NCI-H82 (cell line): ENCODE measurements at regions not wholly inside any gene's neighbourhood (a gene's known extent, or its start where the extent isn't known, plus 50 kb on each side); places are given as distances from the start of the nearest gene placed in this dataset.

Experiments used
- DNase-seq: peaks from one replicate; lab custom pipeline; 2025; lab: John Stamatoyannopoulos, UW

DNA sequence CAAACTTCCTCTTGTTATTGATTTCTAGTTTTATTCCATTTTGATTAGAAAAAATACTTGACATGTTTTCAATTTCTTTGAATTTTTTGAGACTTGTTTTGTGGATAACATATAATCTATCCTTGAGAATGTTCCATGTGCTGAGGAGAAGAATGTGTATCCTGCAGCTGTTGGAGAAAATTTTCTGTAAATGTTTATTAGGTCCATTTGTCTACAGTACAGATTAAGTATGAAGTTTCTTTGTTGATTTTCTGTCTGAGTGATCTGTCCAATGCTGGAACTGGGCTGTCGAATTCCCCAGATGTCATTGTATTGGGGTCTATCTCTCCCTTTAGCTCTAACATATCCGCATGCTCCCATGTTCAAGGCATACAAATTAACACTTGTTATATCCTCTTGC, 251.2 kb downstream of the CSNK1G3 start:
- DNase-seq = no peak

DNA sequence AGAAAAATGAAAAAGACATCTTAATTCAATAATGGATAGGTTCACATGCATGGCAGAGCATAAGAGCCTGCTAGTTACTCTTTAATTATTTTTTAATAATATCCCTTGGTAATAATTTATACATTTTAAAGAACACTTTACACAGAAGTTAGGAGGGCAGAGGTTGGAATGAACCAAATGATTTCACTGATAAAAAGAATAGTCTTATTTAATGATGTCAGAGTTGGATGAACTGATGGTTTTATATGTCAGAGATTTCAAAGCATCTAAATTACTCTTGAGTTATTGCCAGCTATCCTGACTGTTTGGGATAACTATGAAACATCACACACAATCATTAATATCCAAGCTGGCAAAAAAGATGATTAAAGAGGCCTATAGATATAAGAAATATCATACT, 244.8 kb downstream of the CSNK1G3 start:
- DNase-seq = no peak

DNA sequence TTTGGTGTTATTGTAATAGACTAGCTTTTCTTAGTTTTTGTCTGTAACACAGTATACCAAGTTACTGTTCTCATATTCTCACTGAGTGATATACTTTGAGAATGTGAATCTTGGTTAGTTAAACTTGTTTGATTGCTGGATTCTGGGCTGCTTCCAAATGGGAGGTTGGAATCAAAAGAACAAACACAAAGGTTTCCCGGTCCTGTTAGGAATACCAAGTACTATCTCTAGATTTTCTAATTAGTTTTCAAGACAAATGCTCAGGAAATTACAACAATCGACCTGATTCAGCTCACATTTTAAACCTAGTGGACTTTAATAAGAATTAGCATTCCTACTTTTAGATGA, 244.3 kb downstream of the CSNK1G3 start:
- DNase-seq = no peak

DNA sequence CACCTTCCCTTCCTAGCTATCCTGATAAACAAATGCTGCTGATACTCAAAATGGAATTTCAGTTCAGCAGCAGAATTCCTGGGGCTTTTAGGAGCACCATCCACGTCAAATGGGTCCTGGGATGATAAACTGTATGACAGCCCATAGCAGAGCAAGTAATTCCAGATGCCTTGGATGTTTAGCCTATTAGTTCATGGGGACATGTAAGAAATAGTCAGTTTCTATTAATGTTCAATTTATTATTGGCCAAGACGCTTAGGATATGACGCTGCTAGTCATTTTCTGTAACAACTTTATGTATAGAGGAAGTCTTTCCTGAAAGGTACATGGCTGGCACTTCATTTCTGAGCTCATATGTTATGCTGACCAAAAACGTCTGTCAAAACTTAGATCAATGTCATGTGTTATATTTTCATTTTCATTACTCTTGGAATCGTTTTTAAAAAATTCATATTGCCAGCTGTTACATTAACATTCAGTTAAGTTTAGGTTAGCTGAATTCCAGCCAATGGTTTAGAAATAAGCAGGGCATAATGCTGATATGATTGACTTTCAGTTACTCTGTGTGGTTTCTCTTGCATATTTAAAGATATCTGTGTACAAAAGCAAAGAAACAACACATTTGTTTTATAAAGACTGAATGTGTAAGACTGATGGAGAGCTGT, 243.8 kb downstream of the CSNK1G3 start:
- no peak for DNase-seq

DNA sequence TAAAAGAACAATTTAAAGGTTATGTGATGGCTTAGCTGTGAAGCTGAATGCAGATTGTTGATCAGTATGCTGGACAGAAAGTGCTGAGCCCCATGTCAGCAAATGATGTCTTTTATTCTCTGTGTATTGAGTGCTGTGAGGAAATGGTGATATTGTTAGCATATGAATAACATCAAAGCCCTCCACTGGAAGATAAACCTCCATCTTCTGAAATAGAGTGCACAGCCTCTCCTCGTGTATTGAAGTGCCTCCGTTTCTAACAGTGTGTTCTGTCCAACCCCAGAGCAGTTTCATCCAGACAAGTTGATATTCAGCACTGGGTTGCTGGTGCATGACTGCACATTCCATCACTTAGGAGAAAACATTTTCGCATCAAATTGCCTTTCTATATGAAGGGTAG, 242.9 kb downstream of the CSNK1G3 start:
- no peak for DNase-seq

DNA sequence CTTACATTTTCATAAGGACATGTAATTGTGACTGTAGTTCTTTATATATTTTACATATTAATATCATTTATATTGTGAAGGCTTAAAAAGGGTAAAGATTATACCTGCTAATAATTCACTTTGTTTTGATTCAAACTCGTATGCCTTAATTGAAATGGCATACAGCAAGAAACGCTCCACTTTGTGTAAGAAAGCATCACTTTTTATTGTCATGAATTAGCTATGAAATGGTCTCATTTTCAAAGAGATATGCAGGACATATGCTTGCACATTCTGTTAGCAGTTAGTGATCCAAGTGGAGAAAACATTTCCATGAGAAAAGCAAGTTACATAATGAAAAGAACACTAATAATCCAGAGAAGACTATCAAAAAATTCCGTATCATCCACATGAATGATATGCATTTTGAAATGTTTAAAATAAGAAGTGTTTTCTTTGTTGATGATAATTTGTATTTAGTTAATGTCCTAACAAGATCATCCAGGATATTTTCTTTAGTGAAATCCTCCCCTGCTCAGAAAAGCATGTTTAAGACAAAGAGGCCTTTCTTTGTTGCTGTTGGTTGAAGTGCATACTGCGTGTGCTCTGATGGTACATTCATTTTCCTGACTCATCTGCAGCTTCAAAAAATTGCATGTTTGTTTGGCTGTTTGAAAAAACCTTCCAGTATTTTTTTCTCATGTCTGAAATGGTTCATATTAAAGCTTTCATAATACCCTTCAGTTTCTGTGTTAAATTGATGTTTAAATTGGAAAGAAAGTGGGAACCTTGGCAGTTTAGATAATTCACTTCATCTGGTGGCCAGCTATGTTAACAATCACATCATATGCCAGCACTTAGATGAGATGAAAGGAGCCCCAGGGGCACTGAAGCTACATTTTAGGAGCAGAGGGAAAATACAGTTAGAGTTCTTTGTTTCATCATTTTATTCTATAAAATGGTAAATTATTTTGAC, 242.2 kb downstream of the CSNK1G3 start:
- DNase-seq = no peak

DNA sequence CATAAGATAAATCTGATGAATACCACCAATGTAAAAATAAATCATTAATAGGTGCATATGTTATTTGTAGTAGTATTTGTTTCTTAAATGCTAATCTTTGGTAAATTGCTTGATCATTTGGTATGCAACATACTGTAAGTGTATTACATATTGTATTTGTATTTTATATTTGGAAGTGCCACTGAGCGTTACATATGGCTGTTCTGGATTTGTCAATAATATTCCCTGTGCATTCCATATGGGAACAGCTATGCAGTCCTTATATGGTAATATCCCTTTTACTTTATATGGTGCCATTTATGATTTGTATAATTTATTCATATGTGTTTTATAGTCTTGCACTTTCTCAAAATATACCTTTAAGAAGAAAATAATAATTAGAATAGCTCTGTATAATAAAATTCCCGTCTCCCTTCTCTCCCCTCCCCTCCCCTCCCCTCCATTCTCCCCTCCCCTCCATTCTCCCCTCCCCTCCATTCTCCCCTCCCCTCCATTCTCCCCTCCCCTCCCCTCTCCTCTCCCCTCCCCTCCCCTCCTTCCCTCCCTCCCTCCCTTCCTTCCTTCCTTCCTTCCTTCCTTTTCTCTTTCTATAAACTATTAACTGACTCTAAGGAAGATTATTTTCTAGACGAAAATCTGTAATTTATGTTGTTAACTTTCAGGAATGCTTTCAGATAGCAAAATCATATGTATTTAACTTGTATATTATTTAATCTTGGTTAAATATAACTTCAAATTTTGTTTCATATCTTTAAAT, 241.4 kb downstream of the CSNK1G3 start:
- DNase-seq = no peak

DNA sequence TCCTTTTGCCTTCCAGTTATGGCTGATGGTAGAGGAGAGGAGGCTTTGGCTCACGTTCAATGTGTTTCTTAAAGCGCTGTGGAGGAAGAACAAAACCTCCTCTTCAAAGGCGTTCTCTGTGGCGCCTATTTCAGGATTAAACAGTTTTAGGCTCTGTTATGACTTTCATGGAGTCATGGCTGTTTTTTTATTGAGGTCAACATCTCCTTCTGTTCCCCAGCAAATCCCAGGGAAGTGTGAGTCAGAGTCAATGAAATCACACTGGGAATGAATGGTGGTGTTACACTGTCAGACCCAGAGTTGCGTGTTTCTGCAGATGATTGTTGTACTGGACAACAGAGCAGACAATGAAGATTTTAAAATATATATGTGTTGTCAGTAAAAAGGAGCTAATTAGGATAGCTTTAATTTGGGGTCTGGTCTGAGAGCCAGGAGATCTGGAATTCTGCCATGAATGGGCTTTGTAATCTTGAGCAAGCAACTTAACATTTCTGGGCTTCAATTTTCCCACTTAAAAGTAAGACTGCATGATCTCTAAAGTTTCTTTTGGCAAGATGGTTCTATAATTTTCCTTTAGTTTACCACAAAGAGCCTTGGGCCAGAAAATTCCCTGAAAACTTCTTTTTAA, 240.7 kb downstream of the CSNK1G3 start:
- no peak for DNase-seq

DNA sequence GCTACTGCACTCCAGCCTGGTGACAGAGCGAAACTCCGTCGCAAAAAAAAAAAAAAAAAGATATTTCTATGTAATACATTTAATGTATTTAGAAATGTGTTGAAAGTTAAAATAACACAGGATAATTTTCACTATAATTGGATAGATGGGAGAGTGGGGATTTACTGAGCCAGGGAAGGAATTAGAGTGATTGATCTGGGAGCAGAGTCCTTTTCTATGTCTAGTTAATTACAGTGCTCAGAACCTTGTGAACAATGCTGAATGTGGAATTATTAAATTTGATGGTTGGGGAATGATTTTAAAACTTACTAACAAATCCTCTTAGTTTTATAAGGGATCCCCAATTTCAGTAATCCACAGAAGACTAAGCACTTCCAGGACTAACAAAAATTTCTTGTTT, 239.7 kb downstream of the CSNK1G3 start:
- peak; percentile 2 for DNase-seq

DNA sequence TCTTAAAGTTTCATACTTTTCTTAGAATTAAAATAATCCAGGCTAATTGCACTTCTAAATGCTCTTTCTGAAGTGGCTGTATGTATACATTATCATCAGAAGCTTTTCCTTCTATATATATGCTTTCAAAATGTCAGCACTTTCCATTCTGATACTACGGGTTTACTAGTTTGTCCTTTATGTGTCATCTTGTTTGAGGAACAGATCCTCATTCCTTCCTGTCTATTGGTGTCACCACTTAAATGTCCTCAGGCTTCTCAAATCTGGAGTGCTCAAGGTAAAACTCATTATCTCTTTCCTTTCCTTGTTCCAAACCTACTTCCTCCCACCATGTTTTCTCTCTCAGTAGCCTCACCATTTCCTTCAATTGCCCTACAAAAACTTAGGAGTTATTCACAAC, 236.3 kb downstream of the CSNK1G3 start:
- no peak for DNase-seq

DNA sequence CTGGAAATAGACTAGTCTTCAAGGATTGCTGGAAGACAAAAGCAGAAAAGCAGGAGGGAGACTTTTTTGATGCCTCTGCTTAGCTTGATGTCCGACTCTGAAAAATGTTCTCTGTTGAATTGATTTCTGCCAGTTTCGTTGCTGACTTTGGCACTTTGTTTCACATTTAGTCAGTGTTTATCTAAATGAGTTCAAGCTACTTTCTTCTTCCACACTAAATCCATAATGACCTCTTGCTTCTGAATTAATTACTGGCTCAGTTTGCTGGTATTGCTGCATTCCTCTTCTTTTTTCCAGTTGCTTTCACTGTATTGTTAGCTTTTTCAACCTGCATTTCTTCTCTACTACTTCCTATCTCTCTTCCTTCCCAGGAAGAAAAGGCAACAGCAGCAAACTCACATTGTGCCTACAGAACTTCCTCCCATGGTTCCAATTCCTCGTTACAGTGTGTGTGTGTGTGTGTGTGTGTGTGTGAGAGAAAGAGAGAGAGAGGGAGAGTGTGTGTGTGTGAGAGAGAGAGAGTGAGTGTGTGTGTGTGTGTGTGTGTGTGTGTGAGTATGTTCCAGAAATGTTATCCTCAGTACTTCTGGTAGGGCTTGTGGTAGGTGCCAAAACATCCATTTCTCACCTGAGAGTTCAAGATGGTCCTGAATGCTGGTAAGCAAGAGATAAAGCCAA, 234.8 kb downstream of the CSNK1G3 start:
- no peak for DNase-seq

DNA sequence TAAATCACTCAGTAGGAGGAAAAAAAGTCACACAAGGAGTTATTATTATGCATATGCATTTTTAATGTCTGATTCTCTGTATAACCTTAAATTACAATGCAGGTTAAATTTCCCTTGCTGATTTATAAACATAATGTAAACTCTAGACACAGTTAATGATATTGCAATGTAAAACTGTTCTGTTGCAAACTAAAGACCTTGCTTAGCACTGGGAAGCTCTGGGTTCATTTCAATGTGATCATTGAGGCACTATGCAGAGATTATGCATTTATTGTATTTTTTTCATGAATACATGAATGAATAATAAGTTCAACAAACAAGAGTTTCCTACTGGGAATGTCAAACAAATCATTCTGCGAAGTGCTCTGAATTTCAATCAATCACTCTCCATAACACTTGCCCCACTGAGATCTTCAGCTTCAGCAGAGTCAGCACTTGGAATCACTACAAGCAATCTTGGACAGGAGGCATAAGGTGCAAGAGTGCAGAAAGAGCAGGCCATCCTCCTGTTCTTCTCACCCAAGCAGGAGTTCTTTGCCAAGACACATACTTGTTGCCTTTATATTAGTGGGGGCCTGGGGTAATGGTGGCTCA, 232.1 kb downstream of the CSNK1G3 start:
- no peak for DNase-seq

DNA sequence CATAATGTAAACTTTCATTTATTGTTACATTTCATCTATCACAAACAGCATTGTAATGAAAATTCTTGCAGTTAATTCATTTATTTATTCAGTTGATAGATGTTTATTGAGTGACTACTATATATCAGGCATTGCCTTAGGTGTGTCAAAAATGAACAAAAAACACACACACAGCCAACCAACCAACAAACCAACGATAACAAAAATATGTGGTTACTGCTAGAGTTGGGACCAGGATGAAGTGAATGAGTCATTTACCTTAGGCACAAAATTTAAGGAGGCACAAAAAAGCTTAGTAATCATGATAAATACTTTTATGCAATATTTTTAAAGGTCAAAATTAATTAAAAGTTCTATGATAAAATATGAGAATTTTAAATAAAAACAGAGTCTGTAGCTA, 223.4 kb downstream of the CSNK1G3 start:
- no peak for DNase-seq

DNA sequence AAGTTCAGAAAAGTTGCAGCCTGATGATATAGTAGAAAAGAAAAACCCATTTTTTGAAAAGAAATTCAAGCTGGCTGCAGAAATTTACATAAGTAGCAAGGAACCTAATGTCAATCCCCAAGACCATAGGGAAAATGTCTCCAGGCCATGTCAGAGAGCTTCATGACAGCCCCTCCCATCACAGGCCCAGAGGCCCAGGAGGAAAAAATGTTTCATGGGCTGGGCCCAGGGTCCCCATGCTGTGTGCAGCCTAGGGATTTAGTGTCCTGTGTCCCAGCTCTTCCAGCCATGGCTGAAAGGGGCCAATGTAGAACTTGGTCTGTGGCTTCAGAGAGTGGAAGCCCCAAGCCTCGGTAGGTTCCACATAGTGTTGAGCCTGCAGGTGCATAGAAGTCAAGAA, 220.3 kb downstream of the CSNK1G3 start:
- DNase-seq = no peak

DNA sequence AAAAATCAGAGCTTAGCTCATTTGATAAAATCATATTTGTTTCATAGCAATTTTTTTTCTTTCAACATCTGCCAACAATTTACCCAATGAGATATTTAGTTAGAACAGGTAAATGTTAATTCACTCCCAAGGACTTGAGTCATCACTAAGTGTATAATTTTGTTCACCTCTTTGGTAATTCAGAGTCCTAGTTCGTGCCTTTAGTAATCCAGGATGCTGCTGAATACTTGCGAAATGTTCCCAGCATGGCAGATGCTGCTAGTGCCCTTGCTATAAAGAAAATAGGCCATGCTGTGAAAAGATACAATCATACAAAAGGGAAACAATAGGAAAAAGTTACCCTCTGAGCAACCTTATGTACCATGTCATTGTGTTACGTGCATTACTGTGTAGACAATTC, 210.5 kb downstream of the CSNK1G3 start:
- DNase-seq = no peak

DNA sequence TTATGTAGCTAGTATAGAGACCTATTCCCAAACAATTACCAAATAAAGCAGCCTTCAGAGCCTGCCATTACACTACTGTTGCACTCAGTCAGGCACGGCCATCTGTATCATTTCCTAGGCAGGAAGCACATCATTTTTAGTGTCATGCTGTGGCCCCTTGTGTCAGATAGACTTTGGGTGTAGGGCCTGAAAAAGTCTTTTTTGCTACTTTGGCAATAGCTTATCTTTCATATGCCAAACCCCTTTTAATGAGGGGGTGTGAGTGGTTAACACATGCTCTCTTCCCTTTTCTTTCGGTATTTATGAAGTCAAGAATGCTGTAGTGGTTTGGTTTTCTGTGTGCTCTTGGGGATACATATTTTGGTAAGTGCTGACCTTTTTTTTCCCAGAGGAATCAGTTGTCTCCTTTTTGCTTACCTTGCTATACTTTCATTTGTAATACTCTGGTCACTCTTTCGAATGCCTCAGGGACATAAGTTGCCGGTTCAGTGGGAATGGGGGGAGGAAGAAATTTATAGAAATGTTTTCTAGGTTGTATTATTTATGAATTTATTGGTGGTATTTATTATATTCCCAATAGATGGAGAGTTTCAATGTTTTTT, 209.8 kb downstream of the CSNK1G3 start:
- no peak for DNase-seq

DNA sequence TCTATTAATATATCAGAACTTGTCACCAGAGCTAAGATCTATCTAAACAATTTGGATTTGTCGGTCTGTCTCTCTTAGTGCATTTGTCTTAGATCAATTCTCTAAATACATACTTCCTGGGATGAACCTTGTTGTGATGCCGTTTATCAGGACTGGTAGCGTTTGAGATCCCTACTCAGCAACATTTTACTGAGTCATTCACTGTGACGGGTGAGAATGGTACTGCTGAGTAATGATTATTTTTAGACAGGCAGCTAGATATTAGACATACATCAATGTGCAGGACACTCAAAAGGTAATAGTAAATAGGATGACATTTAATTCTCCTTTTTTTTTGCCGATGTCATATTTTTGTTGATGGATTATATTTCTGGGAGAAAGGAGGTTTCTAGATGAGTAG, 209.0 kb downstream of the CSNK1G3 start:
- no peak for DNase-seq

DNA sequence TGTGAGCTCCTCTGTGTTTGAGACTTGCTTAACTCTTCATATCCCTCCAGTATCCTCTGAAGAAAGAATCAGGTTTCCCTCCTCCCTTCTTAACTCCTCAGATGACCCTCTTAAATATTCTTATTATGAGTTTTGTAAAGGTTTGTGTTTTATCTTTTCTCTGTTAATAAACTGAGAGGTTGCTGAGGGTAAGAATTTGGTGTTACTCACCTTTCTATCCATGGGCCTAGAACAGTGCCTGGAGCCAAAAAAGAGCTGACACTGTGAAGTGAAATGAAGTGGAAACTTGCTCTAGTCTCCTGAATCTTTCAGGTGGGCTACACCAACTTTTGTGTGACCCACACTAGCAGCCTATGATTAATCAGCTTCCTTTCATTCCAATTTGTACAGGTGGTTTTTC, 208.4 kb downstream of the CSNK1G3 start:
- DNase-seq = no peak

DNA sequence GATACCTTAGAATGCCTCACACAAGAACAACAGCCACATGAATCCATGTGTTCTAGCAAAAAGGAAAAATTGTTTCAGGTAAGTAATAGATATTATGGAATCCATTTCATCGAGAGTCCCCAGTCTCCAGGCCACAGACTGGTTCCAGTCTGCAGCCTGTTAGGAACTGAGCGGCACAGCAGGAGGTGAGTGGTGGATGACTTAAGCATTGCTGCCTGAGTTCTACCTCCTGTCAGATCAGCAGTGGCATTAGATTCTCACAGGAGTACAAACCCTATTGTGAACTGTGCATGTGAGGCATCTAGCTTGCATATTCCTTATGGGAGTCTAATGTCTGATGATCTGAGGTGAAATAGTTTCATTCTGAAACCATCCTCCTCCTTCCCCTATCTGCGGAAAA, 207.0 kb downstream of the CSNK1G3 start:
- DNase-seq = no peak

DNA sequence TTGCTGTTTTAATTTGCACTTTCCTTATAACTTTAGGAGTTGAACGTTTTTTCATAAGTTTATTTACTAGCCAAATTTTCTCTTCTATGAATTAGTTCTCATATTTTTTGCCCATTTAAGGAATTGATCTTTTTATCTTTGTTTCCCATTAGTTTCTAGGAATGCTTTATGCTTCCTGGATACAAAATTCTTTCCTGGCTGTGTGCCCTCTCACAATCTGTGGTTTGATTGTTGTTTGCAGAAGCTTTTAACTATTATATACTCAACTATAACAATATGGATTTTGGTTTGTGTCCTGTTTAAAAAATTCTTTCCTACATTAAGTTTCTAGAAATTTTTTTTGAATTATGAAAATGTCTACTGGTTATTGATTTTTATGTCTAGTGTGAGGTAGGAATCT, 206.3 kb downstream of the CSNK1G3 start:
- DNase-seq = no peak

DNA sequence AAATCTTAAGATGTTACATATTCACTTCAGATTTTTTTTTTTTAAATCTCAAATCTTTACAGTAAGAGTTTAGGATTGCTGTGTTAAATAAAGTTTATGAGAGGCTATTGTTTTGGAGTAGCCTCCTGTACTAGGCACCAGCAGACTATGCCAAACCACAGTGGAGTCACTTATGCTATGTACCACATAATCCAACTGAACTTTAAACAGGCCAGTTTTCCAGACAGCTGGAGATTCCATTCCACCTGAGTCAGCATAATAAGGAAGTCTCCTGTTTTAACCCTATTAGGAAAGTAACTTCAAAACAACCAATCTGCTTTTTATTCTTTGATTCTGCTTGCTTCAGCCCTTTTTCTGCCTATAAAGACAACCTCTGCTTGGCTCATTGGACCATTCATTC, 205.2 kb downstream of the CSNK1G3 start:
- no peak for DNase-seq
